Glutamatergic neuron (in vitro differentiated cells): ENCODE measurements at regions not wholly inside any gene's neighbourhood (a gene's known extent, or its start where the extent isn't known, plus 50 kb on each side); places are given as distances from the start of the nearest gene placed in this dataset.

Experiments
- DNase-seq: peaks from one replicate; pipeline ENCODE4 v3.0.0; 2022
- H3K27ac Mint-ChIP-seq: one replicate; pipeline ENCODE4 v1.8.0; 2020; ENCODE audit warnings: mild to moderate bottlenecking, mixed read lengths, inconsistent platforms; ENCODE audit not compliant: unreplicated experiment
- H3K27me3 Mint-ChIP-seq: one replicate; pipeline ENCODE4 v1.8.0; 2020; ENCODE audit warnings: mild to moderate bottlenecking, moderate library complexity, mixed read lengths, inconsistent platforms; ENCODE audit not compliant: unreplicated experiment
- H3K36me3 Mint-ChIP-seq: one replicate; pipeline ENCODE4 v1.8.0; 2020; ENCODE audit warnings: mild to moderate bottlenecking, mixed read lengths, inconsistent platforms; ENCODE audit not compliant: unreplicated experiment
- H3K4me1 Mint-ChIP-seq: one replicate; pipeline ENCODE4 v1.8.0; 2020; ENCODE audit warnings: mild to moderate bottlenecking, low read depth, mixed read lengths, inconsistent platforms; ENCODE audit not compliant: unreplicated experiment
- H3K4me3 Mint-ChIP-seq: one replicate; pipeline ENCODE4 v1.8.0; 2020; ENCODE audit warnings: mild to moderate bottlenecking, mixed read lengths, inconsistent platforms; ENCODE audit not compliant: unreplicated experiment
- H3K9me3 Mint-ChIP-seq: one replicate; pipeline ENCODE4 v1.8.0; 2020; ENCODE audit warnings: mild to moderate bottlenecking, moderate library complexity, mixed read lengths, inconsistent platforms; ENCODE audit not compliant: unreplicated experiment
- CTCF ChIP-seq: fragments of 200-600 bp; sonication (generic); IDR thresholded peaks from one replicate; pipeline ENCODE4 v1.5.0; 2021; ENCODE audit not compliant: partially characterized antibody, unreplicated experiment

GRCh38 chr12:58804749-58805148 lies 115.6 kb downstream of the LRIG3 start:
- no peaks in the 10 kb centered on the region for H3K9me3 Mint-ChIP-seq
- no peak overlapping the region for H3K4me3 Mint-ChIP-seq
- H3K27me3 Mint-ChIP-seq: no peaks in the 10 kb centered on the region
- H3K4me1 Mint-ChIP-seq: no peaks in the 10 kb centered on the region
- H3K27ac Mint-ChIP-seq: no peak overlapping the region
- peak; percentile 63 for TF ChIP-seq CTCF
- no peak for DNase-seq
- H3K36me3 Mint-ChIP-seq: no peaks in the 10 kb centered on the region

- no peaks in the 10 kb centered on the region for H3K27me3 Mint-ChIP-seq
- no peaks in the 10 kb centered on the region for H3K36me3 Mint-ChIP-seq
- H3K4me3 Mint-ChIP-seq: no peak overlapping the region
- H3K27ac Mint-ChIP-seq: no peak overlapping the region
- DNase-seq: no peak
- no peak for TF ChIP-seq CTCF
- H3K9me3 Mint-ChIP-seq: no peaks in the 10 kb centered on the region
- H3K4me1 Mint-ChIP-seq: no peaks in the 10 kb centered on the region
Observed at GRCh38 chr12:58809064-58809607, 111.2 kb downstream of the LRIG3 start.

DNA sequence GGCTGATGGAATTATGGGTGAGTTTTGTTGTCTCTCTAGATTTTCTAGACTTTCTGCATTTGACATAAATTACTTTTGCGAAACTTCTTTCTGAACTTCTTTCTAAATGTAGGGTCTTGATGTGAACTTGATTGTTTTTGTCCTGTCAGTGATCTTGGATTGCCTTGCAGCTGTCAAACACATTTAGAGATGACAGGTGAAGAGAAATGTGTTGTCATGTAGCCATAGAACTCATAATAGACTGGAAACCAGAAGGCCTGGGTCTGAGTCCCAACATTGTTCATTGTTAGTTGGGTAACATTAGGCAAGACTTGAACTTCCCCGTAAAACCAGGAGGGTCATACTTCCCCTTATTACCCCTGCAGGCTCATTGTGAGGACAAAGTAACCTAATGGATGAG lies 109.0 kb downstream of the LRIG3 start:
- Mint-ChIP-seq H3K27ac (no peak overlapping the region), H3K4me1 (no peaks in the 10 kb centered on the region), H3K27me3 (no peaks in the 10 kb centered on the region), H3K4me3 (no peak overlapping the region), H3K36me3 (no peaks in the 10 kb centered on the region), H3K9me3 (no peaks in the 10 kb centered on the region)
- DNase-seq: no peak
- no peak for TF ChIP-seq CTCF

DNA sequence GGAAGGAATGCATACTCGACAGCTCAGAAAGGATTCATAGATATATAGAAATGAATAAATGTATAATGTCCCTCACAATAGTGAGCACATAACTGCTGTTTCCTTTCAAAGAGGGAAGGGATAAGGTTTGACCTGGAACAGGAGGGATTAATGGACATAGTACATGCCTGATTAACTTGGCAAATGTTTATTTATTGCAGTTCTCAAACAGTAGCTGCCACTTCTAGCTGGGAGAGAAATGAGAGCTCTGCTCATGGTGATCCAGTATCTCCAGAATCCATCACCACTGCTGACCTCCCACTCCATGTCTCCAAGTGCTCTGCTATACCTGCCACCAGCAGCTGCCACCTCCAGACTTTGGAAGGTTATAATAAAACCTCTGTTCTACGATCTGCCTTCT lies 108.1 kb downstream of the LRIG3 start:
- no peak for TF ChIP-seq CTCF
- no peaks in the 10 kb centered on the region for H3K9me3 Mint-ChIP-seq
- no peak overlapping the region for H3K27ac Mint-ChIP-seq
- H3K4me3 Mint-ChIP-seq: no peak overlapping the region
- DNase-seq: no peak
- H3K27me3 Mint-ChIP-seq: no peaks in the 10 kb centered on the region
- H3K4me1 Mint-ChIP-seq: no peaks in the 10 kb centered on the region
- H3K36me3 Mint-ChIP-seq: no peaks in the 10 kb centered on the region

DNA sequence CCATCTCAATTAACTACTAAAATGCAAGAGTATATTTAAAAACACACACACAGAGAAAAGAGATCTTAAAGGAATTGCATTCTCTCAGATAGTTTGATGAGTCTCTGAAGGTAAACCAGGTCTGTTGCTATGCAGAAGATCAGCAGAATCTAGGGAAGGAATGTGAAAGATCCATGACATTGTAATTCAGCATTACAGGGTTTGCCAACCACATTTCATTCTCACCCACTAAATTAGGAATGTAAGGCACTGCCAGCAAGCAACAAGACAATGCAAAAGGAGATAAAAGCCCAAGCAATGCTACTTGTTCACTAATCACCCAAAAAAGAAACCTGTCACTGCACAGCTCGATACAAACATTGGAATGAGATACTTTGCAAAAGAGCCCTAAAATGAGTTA lies 106.3 kb downstream of the LRIG3 start:
- H3K36me3 Mint-ChIP-seq: no peaks in the 10 kb centered on the region
- no peak for DNase-seq
- no peak overlapping the region for H3K4me3 Mint-ChIP-seq
- no peak overlapping the region for H3K27ac Mint-ChIP-seq
- no peaks in the 10 kb centered on the region for H3K27me3 Mint-ChIP-seq
- H3K4me1 Mint-ChIP-seq: no peaks in the 10 kb centered on the region
- no peak for TF ChIP-seq CTCF
- H3K9me3 Mint-ChIP-seq: no peaks in the 10 kb centered on the region
